A549 (cell line): ENCODE measurements at regions not wholly inside any gene's neighbourhood (a gene's known extent, or its start where the extent isn't known, plus 50 kb on each side); places are given as distances from the start of the nearest gene placed in this dataset.

Experiments
- BHLHE40 ChIP-seq: IDR thresholded peaks from 2 replicates; pipeline ENCODE4 v1.6.1; 2012; ENCODE audit warnings: low read depth, low read length, inconsistent platforms
- EP300 ChIP-seq, 2 experiments: fragments of >200 bp; sonication (Bioruptor Twin); formaldehyde crosslinking; IDR thresholded peaks; 2 replicates in 1 of 2; 3 replicates in 1 of 2; pipeline ENCODE4 v1.6.1; 2016 to 2017
- JUN ChIP-seq, 2 experiments: fragments of >200 bp; sonication (Bioruptor Twin); formaldehyde crosslinking; IDR thresholded peaks; 2 replicates in 1 of 2; 3 replicates in 1 of 2; pipeline ENCODE4 v1.6.1; 2016 to 2017
- KDM1A ChIP-seq: fragments of 200-600 bp; sonication (generic); IDR thresholded peaks from 2 replicates; pipeline ENCODE4 v1.6.1; 2016; ENCODE audit warnings: low read depth, mild to moderate bottlenecking
- MAFK ChIP-seq: fragments of 450-650 bp; IDR thresholded peaks from 2 replicates; pipeline ENCODE4 v1.6.1; 2014; ENCODE audit not compliant: partially characterized antibody
- NR3C1 ChIP-seq: fragments of >200 bp; sonication (Bioruptor Twin); formaldehyde crosslinking; IDR thresholded peaks from 3 replicates; pipeline ENCODE4 v1.6.1; 2017
- POLR2A ChIP-seq: IDR thresholded peaks from 2 replicates; pipeline ENCODE4 v1.6.1; 2012; ENCODE audit warnings: mild to moderate bottlenecking, low read length
- POLR2AphosphoS2 ChIP-seq: conservative IDR thresholded peaks from 2 replicates; pipeline ENCODE4 v1.6.1; 2012; ENCODE audit warnings: low read length, improper control_type of control experiment, inconsistent platforms
- RFX5 ChIP-seq: fragments of 450-650 bp; IDR thresholded peaks from 2 replicates; pipeline ENCODE4 v1.7.1; 2014; ENCODE audit warnings: antibody characterized with exemption, mild to moderate bottlenecking, moderate library complexity
- SREBF2 ChIP-seq: fragments of 450-650 bp; IDR thresholded peaks from 2 replicates; pipeline ENCODE4 v1.6.1; 2014; ENCODE audit warnings: mild to moderate bottlenecking, moderate library complexity
- TF ChIP-seq, protein P1 (sequence below): fragments of >200 bp; sonication (Bioruptor Twin); formaldehyde crosslinking; IDR thresholded peaks from 3 replicates; pipeline ENCODE4 v1.5.1; 2016
- TF ChIP-seq, protein P2 (sequence below): IDR thresholded peaks from 2 replicates; pipeline ENCODE4 v1.6.1; 2012
- TF ChIP-seq, protein P3 (sequence below): fragments of 450-650 bp; IDR thresholded peaks from 2 replicates; pipeline ENCODE4 v1.6.1; 2014; ENCODE audit warnings: antibody characterized with exemption

DNA sequence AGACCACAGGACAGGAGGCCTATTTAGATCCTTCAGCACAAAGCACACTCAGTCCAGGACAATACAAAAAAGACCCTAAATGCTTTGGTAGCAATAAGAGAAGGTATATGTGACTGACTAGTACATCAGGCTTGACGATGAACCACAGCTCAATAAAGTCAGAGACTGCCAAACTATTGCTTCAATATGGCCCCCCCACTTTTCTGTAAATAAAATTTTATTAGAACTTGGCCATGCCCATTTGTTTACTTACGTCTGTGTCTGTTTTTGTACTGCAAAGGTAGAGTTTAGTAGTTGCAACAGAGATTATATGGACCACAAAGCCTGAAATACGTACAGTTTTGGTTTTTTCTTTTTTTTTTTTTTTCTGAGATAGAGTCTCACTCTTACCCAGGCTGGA, 136.7 kb downstream of the IRS2 start:
- TF ChIP-seq, protein P1, sequence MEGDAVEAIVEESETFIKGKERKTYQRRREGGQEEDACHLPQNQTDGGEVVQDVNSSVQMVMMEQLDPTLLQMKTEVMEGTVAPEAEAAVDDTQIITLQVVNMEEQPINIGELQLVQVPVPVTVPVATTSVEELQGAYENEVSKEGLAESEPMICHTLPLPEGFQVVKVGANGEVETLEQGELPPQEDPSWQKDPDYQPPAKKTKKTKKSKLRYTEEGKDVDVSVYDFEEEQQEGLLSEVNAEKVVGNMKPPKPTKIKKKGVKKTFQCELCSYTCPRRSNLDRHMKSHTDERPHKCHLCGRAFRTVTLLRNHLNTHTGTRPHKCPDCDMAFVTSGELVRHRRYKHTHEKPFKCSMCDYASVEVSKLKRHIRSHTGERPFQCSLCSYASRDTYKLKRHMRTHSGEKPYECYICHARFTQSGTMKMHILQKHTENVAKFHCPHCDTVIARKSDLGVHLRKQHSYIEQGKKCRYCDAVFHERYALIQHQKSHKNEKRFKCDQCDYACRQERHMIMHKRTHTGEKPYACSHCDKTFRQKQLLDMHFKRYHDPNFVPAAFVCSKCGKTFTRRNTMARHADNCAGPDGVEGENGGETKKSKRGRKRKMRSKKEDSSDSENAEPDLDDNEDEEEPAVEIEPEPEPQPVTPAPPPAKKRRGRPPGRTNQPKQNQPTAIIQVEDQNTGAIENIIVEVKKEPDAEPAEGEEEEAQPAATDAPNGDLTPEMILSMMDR = no peak
- TF ChIP-seq POLR2AphosphoS2 (no peak), EP300 (IDR thresholded peaks at IDR 0.05) (no peak), POLR2A (no peak), RFX5 (no peak), BHLHE40 (no peak), KDM1A (no peak), SREBF2 (no peak), NR3C1 (no peak), MAFK (no peak), JUN (IDR thresholded peaks at IDR 0.05) (no peak)
- TF ChIP-seq, protein P2, sequence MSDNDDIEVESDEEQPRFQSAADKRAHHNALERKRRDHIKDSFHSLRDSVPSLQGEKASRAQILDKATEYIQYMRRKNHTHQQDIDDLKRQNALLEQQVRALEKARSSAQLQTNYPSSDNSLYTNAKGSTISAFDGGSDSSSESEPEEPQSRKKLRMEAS = no peak
- TF ChIP-seq, protein P3, sequence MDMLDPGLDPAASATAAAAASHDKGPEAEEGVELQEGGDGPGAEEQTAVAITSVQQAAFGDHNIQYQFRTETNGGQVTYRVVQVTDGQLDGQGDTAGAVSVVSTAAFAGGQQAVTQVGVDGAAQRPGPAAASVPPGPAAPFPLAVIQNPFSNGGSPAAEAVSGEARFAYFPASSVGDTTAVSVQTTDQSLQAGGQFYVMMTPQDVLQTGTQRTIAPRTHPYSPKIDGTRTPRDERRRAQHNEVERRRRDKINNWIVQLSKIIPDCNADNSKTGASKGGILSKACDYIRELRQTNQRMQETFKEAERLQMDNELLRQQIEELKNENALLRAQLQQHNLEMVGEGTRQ = no peak
